Kidney (tissue), 13 donors: ENCODE measurements at regions not wholly inside any gene's neighbourhood (a gene's known extent, or its start where the extent isn't known, plus 50 kb on each side); places are given as distances from the start of the nearest gene placed in this dataset.

Experiments
- DNase-seq, 5 donors: peaks; one replicate each; pipeline ENCODE4 v3.0.0-alpha.2; 2013 to 2020
- FAIRE-seq: peaks from 2 replicates; lab custom pipeline; 2012; peaks lifted over from hg19 to GRCh38; lab: Jason Lieb, UNC
- H3K27ac ChIP-seq, 2 donors: one replicate each; pipeline ENCODE4 v1.7.0; 2013; ENCODE audit warnings: low read depth in 2 of 2, low read length in 2 of 2, inconsistent platforms in 1 of 2
- H3K27me3 ChIP-seq: one replicate; pipeline ENCODE4 v1.7.1; 2013; ENCODE audit warnings: low read length, inconsistent platforms; ENCODE audit not compliant: control insufficient read depth, insufficient read depth
- H3K36me3 ChIP-seq, 3 donors: one replicate each; pipeline versions ENCODE4 v1.7.0 to v1.7.1; 2013; ENCODE audit warnings: low read length in 3 of 3, control low read depth in 1 of 3, inconsistent platforms in 1 of 3; ENCODE audit not compliant: insufficient read depth in 3 of 3, control insufficient read depth in 2 of 3
- H3K4me1 ChIP-seq, 3 donors: one replicate each; pipeline versions ENCODE4 v1.7.0 to v1.7.1; 2013; ENCODE audit warnings: low read length in 3 of 3, inconsistent platforms in 1 of 3, low read depth in 1 of 3; ENCODE audit not compliant: control insufficient read depth in 2 of 3, insufficient read depth in 2 of 3
- H3K4me3 ChIP-seq, 3 donors: one replicate each; pipeline versions ENCODE4 v1.7.0 to v1.8.1; 2013; ENCODE audit warnings: low read length in 3 of 3, control low read depth in 1 of 3, inconsistent platforms in 1 of 3
- H3K9ac ChIP-seq, 3 donors: one replicate each; pipeline versions ENCODE4 v1.7.0 to v1.7.1; 2013; ENCODE audit warnings: low read length in 3 of 3, control low read depth in 1 of 3, inconsistent platforms in 1 of 3
- H3K9me3 ChIP-seq, 3 donors: one replicate each; pipeline versions ENCODE4 v1.7.0 to v1.7.1; 2013; ENCODE audit warnings: low read length in 3 of 3, control low read depth in 1 of 3, inconsistent platforms in 1 of 3; ENCODE audit not compliant: control insufficient read depth in 2 of 3, insufficient read depth in 1 of 3
- intact Hi-C: fragments of 100-400 bp; cut with DNase I; formaldehyde crosslinking; loops from one replicate; pipeline ENCODE4 v1.11.1; 2022
- TF ChIP-seq, protein P1 (sequence below): IDR thresholded peaks from 3 replicates; pipeline ENCODE4 v1.5.1; 2012; ENCODE audit warnings: mild to moderate bottlenecking, moderate library complexity, borderline replicate concordance; ENCODE audit not compliant: insufficient read depth; ENCODE audit errors: extremely low read depth
- donor health status: control.
- donor health status: control.
- donor health status: control.
- donor health status: control.
- donor health status: control.
- donor health status: DM: yes; HTN: yes; CAD: no.
- donor health status: Normal renal cell carcinoma (clear cell type).

DNA sequence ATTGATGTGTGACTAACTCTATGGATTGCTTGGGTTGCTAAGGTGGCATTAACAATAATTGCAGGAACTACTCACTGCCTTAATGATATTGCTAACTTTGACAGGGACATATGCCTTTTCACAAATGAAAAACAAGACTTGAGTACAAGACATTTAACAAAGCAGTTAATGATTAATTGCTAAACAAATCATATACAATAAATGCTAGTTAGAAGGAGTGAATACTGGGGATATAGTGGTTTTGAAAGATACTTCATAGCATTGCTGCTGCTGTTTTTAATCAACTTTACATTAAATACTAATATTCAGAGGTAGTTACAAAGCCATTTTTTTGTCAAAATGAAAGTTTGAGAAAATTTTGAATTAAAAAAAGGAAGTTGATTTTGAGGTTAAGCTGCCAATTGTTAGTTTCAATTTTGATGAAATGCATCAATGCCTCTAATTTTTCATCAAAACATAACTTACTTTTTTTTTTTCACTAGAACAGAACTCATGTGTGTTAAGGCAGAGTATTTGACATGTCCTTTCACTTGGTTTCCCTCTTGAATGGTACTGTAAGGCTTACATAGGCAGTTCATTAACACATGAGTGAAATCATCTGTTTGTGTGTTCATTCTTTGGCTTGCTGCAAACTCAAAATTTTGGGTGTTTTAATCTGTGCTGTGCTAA, 106.2 kb upstream of the SEMA3D start:
- TF ChIP-seq, protein P1, sequence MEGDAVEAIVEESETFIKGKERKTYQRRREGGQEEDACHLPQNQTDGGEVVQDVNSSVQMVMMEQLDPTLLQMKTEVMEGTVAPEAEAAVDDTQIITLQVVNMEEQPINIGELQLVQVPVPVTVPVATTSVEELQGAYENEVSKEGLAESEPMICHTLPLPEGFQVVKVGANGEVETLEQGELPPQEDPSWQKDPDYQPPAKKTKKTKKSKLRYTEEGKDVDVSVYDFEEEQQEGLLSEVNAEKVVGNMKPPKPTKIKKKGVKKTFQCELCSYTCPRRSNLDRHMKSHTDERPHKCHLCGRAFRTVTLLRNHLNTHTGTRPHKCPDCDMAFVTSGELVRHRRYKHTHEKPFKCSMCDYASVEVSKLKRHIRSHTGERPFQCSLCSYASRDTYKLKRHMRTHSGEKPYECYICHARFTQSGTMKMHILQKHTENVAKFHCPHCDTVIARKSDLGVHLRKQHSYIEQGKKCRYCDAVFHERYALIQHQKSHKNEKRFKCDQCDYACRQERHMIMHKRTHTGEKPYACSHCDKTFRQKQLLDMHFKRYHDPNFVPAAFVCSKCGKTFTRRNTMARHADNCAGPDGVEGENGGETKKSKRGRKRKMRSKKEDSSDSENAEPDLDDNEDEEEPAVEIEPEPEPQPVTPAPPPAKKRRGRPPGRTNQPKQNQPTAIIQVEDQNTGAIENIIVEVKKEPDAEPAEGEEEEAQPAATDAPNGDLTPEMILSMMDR: no peak
- no peaks in the 10 kb centered on the region for H3K36me3 ChIP-seq
- H3K27me3 ChIP-seq: no peaks in the 10 kb centered on the region
- H3K9ac ChIP-seq: no peak overlapping the region
- FAIRE-seq (no peak), DNase-seq (no peak)
- H3K4me1 ChIP-seq: no peaks in the 10 kb centered on the region
- intact Hi-C loops: no loop called here
- no peak overlapping the region for H3K27ac ChIP-seq
- no peak overlapping the region for H3K4me3 ChIP-seq
- no peaks in the 10 kb centered on the region for H3K9me3 ChIP-seq

DNA sequence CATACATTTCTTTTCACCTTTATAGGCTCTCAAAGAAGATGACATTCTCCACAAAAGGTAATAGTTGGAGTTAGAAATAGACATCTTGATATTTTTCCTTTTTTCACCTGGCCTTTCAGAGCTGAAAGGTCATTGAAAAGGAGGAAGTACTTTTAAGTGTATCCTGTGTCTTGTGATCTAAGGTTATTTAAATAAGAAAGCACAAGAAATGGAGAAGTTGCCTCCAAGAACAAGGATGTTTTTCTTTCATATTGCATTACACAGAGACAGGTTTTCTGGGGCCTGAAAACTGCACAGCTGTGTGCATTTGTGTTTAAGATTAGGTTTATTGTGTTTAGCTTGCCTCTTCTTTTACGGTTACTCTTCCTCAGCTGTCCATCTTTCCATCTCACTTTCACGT, 103.4 kb upstream of the SEMA3D start:
- no peaks in the 10 kb centered on the region for H3K36me3 ChIP-seq
- no peaks in the 10 kb centered on the region for H3K27me3 ChIP-seq
- no peaks in the 10 kb centered on the region for H3K9me3 ChIP-seq
- no peak overlapping the region for H3K27ac ChIP-seq
- no peak overlapping the region for H3K4me3 ChIP-seq
- DNase-seq: no peak
- no peaks in the 10 kb centered on the region for H3K4me1 ChIP-seq
- H3K9ac ChIP-seq: no peak overlapping the region
- TF ChIP-seq, protein P1: no peak
- no peak for FAIRE-seq
- intact Hi-C loops: no loop called here

DNA sequence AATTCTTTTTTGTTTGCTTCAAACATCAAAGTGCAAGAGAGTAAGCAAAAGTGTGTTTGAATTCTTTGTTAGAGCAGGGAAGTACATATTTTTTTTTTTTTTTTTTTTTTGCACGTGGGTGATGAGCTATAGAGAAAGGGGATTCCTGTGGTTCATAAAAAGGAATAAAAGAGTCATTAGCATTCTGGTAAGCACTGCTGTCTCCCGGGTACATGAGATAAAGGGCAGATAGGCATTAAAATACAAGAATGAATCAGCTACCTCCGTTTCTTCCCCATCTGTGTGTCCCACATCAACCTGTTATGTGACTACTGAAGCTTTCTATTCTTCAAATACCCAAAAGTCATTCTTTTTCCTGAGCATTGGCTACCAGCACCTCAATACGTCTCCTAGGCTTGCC, 102.4 kb upstream of the SEMA3D start:
- no peak for FAIRE-seq
- H3K4me1 ChIP-seq: no peaks in the 10 kb centered on the region
- H3K27me3 ChIP-seq: no peaks in the 10 kb centered on the region
- no peak overlapping the region for H3K9ac ChIP-seq
- no peak overlapping the region for H3K4me3 ChIP-seq
- H3K27ac ChIP-seq: no peak overlapping the region
- DNase-seq: no peak
- intact Hi-C loops: no loop called here
- H3K36me3 ChIP-seq: no peaks in the 10 kb centered on the region
- TF ChIP-seq, protein P1: no peak
- no peaks in the 10 kb centered on the region for H3K9me3 ChIP-seq
